Bronchial epithelial cell (primary cell): ENCODE measurements at regions not wholly inside any gene's neighbourhood (a gene's known extent, or its start where the extent isn't known, plus 50 kb on each side); places are given as distances from the start of the nearest gene placed in this dataset.

Source experiments
- DNase-seq: peaks from one replicate; pipeline ENCODE4 v3.0.0-alpha.2; 2010; ENCODE audit warnings: low read depth
- FAIRE-seq: peaks from 2 replicates; lab custom pipeline; 2011; peaks lifted over from hg19 to GRCh38; lab: Jason Lieb, UNC
- H3K27me3 ChIP-seq: 2 replicates; pipeline ENCODE4 v1.5.1; 2011; ENCODE audit warnings: low read length; ENCODE audit not compliant: control insufficient read depth, insufficient read depth
- H3K36me3 ChIP-seq: 2 replicates; pipeline ENCODE4 v1.5.1; 2011; ENCODE audit warnings: low read length; ENCODE audit not compliant: control insufficient read depth, insufficient read depth
- H3K4me3 ChIP-seq: 2 replicates; pipeline ENCODE4 v1.5.1; 2011; ENCODE audit warnings: mild to moderate bottlenecking, low read depth, low read length, control low read depth
- CTCF ChIP-seq: IDR thresholded peaks from 2 replicates; pipeline ENCODE4 v1.5.1; 2011; ENCODE audit warnings: mild to moderate bottlenecking, moderate library complexity, low read length, control low read depth, inconsistent platforms; ENCODE audit not compliant: insufficient read depth, severe bottlenecking

- Histone ChIP-seq H3K27me3 (no peaks in the 10 kb centered on the region), H3K4me3 (no peak overlapping the region), H3K36me3 (no peaks in the 10 kb centered on the region)
- FAIRE-seq (no peak), DNase-seq (no peak)
- TF ChIP-seq CTCF, result no peak
These were observed 341.8 kb downstream of the NPHP4 start for GRCh38 chr1:5650283-5651026.

- no peak for DNase-seq
- Histone ChIP-seq H3K4me3 (no peak overlapping the region), H3K36me3 (no peaks in the 10 kb centered on the region), H3K27me3 (no peaks in the 10 kb centered on the region)
- FAIRE-seq, result no peak
- no peak for TF ChIP-seq CTCF
These were observed 342.4 kb downstream of the NPHP4 start for GRCh38 chr1:5649795-5650194.

GRCh38 chr1:5649166-5649551, 343.1 kb downstream of the NPHP4 start:
- FAIRE-seq (no peak), DNase-seq (no peak)
- H3K4me3 ChIP-seq, result no peak overlapping the region
- TF ChIP-seq CTCF, result no peak
- H3K27me3 ChIP-seq, result no peaks in the 10 kb centered on the region
- H3K36me3 ChIP-seq, result no peaks in the 10 kb centered on the region

- Histone ChIP-seq H3K27me3 (no peaks in the 10 kb centered on the region), H3K4me3 (no peak overlapping the region), H3K36me3 (no peaks in the 10 kb centered on the region)
- no peak for TF ChIP-seq CTCF
- peak; percentile 36 for DNase-seq
- FAIRE-seq, result peak; percentile 43
These were observed 343.6 kb downstream of the NPHP4 start for GRCh38 chr1:5648410-5649165.

DNA sequence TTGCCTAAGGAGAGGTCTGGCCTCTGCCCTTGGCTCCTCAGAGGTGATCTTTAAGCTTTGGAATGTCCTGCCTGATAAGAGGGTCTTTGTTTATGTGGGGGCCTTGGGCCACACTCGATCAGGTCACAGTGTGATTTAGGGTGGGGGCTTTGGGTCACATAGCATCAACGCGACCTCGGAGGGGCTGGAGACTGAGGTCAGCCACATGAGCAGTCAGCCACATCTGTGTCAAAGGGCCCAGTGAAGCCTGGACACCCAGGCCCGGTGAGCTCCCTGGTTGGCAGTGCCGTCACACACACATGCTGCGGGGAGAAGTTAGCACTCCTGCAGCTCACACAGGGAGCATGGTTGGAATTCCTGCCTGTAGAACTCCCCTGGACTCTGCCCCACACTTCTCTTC, 345.0 kb downstream of the NPHP4 start:
- DNase-seq (no peak), FAIRE-seq (peak; percentile 87)
- H3K27me3 ChIP-seq, result no peaks in the 10 kb centered on the region
- TF ChIP-seq CTCF, result no peak
- no peak overlapping the region for H3K4me3 ChIP-seq
- H3K36me3 ChIP-seq, result no peaks in the 10 kb centered on the region
